WTC11 (cell line): ENCODE measurements at regions not wholly inside any gene's neighbourhood (a gene's known extent, or its start where the extent isn't known, plus 50 kb on each side); places are given as distances from the start of the nearest gene placed in this dataset.

Source experiments
- CREB1 ChIP-seq: sonication (generic); formaldehyde crosslinking; IDR thresholded peaks from 2 replicates; pipeline ENCODE4 v1.8.0; 2023; ENCODE audit warnings: mild to moderate bottlenecking, missing genetic modification reagents
- CTCF ChIP-seq: fragments of 200-600 bp; IDR thresholded peaks from 2 replicates; pipeline ENCODE4 v1.8.0; 2022; ENCODE audit warnings: antibody characterized with exemption
- IRF1 ChIP-seq: sonication (generic); formaldehyde crosslinking; IDR thresholded peaks from 2 replicates; pipeline ENCODE4 v1.8.0; 2023; ENCODE audit warnings: missing genetic modification reagents
- JUN ChIP-seq: sonication (generic); formaldehyde crosslinking; IDR thresholded peaks from 2 replicates; pipeline ENCODE4 v1.8.0; 2023; ENCODE audit warnings: mild to moderate bottlenecking, missing genetic modification reagents
- TEAD4 ChIP-seq: sonication (generic); formaldehyde crosslinking; IDR thresholded peaks from 2 replicates; pipeline ENCODE4 v1.8.0; 2022; ENCODE audit warnings: mild to moderate bottlenecking, missing genetic modification reagents

GRCh38 chr10:28986117-28986792 is 302.6 kb upstream of the LYZL1 start:
- TF ChIP-seq IRF1 (CRISPR knock-in tag) (no peak), TEAD4 (CRISPR knock-in tag) (no peak), CTCF (no peak), CREB1 (no peak), JUN (no peak)
